ENCODE measurements at regions not wholly inside any gene's neighbourhood (a gene's known extent, or its start where the extent isn't known, plus 50 kb on each side); places are given as distances from the start of the nearest gene placed in this dataset.

DNA sequence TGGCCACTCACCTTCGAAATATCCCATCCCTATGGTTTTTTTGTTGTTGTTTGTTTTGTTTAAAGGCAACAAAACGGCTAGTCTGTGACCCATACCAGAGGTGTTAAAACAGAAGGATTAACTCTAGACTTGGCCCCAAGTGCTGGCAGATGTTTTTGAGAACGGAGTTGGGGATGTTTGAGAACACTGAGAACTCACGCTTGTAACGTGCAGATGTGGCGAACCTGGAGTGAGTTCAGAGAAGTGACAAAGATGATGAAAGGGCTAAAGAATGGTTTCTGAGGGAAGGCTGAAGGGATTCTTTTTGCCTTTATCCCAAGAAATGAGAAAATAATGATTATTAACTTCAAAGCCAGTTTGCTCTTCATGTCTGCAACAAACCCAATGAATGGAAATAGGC, 286.5 kb downstream of the ZNF608 start:
- CTCF ChIA-PET (ENCODE audit: unreplicated experiment) = no interaction called here
- no TSS peak for BruUV-seq (replicated peaks)
- intact Hi-C loops (cut with micrococcal nuclease; ENCODE audit: unreplicated experiment) = loop anchor here (10.0 kb wide), 1 partner anchor 425 kb away; no protein-coding TSS in a partner anchor

DNA sequence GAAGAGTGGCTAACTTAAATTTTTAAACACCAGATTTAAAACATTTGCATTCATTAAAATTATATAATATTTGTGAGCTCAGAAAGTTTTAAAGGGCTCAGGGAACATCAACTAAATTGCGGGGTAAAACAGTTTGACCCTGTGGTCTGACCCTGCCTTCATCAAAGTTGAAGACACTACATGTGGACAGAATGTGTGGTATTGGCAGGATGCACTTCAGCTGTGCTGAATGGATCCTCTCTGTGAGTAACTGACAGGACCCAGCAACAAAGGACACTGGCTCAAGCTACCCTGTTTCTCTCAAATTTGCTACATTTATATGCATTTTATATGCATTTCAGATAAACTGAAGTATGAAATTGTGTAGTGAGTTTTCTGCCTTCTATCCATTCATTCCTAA, 288.5 kb downstream of the ZNF608 start:
- DNase-seq (ENCODE audit: low spot score) = no peak
- peaks cover 27% of the 10 kb centered on the region; the same call in 1 of the 2 replicates for H3K9me3 ChIP-seq (ENCODE audit: low read length)
- no peak for TF ChIP-seq CTCF (conservative IDR thresholded peaks at IDR 0.05; ENCODE audit: low read length)
- no peaks in the 10 kb centered on the region for H3K79me2 ChIP-seq (ENCODE audit: insufficient read depth, low read depth, low read length)
- no peak overlapping the region for H3K27ac ChIP-seq (ENCODE audit: low read depth, low read length, poor library complexity, severe bottlenecking)
- H3K4me3 ChIP-seq (ENCODE audit: low read depth, low read length, poor library complexity, severe bottlenecking) = no peak overlapping the region
- no peaks in the 10 kb centered on the region for H3K9me2 ChIP-seq (ENCODE audit: insufficient read depth, low read length)
- BruUV-seq (replicated peaks) = no TSS peak
- ChIA-PET CTCF (ENCODE audit: unreplicated experiment) (no interaction called here), POLR2A (interaction anchor here (0.6 to 3.3 kb wide), 6 partner anchors 9 to 18 kb away, joined by 3 to 13 read pairs (median 7); no protein-coding TSS in a partner anchor)
- no peak overlapping the region for H3K4me2 ChIP-seq (ENCODE audit: low read length)
- H3K4me1 ChIP-seq (ENCODE audit: insufficient read depth, low read length, poor library complexity, severe bottlenecking) = peaks cover 49% of the 10 kb centered on the region
- intact Hi-C loops (cut with micrococcal nuclease; ENCODE audit: unreplicated experiment) = loop anchor here (10.0 kb wide), 1 partner anchor 423 kb away; no protein-coding TSS in a partner anchor
- H4K20me1 ChIP-seq (ENCODE audit: insufficient read depth, low read length) = no peaks in the 10 kb centered on the region
- peaks cover 8% of the 10 kb centered on the region; the same call in 1 of the 2 replicates for H3K36me3 ChIP-seq (ENCODE audit: insufficient read depth, low read length)
- peak overlapping the region; percentile 16; the same call in 1 of the 2 replicates for H2AFZ ChIP-seq (ENCODE audit: low read length)

More for the DNA sequence above, 286.5 kb downstream of the ZNF608 start:
- no peaks in the 10 kb centered on the region for H4K20me1 ChIP-seq (ENCODE audit: insufficient read depth, low read length)
- peaks cover 35% of the 10 kb centered on the region; the same call in 1 of the 2 replicates for H3K9me3 ChIP-seq (ENCODE audit: low read length)
- POLR2A ChIA-PET = interaction anchor here (0.6 to 3.3 kb wide), 2 partner anchors 11 to 403 kb away, joined by 3 to 13 read pairs; no protein-coding TSS in a partner anchor
- peaks cover 28% of the 10 kb centered on the region for H3K4me1 ChIP-seq (ENCODE audit: insufficient read depth, low read length, poor library complexity, severe bottlenecking)
- no peak overlapping the region for H2AFZ ChIP-seq (ENCODE audit: low read length)
- no peak overlapping the region for H3K4me2 ChIP-seq (ENCODE audit: low read length)
- DNase-seq (ENCODE audit: low spot score) = no peak
- no peaks in the 10 kb centered on the region for H3K79me2 ChIP-seq (ENCODE audit: insufficient read depth, low read depth, low read length)
- no peaks in the 10 kb centered on the region for H3K9me2 ChIP-seq (ENCODE audit: insufficient read depth, low read length)
- TF ChIP-seq EZH2phosphoT487 (IDR thresholded peaks at IDR 0.05; ENCODE audit: borderline replicate concordance, low read depth, low read length) (no peak), CTCF (conservative IDR thresholded peaks at IDR 0.05; ENCODE audit: low read length) (no peak)
- H3K36me3 ChIP-seq (ENCODE audit: insufficient read depth, low read length) = peaks cover 8% of the 10 kb centered on the region; the same call in 1 of the 2 replicates
- no peak overlapping the region for H3K4me3 ChIP-seq (ENCODE audit: low read depth, low read length, poor library complexity, severe bottlenecking)
- H3K27ac ChIP-seq (ENCODE audit: low read depth, low read length, poor library complexity, severe bottlenecking) = no peak overlapping the region

GRCh38 chr5:124457101-124457500, 289.3 kb downstream of the ZNF608 start:
- peaks cover 57% of the 10 kb centered on the region for H3K4me1 ChIP-seq (ENCODE audit: insufficient read depth, low read length, poor library complexity, severe bottlenecking)
- H3K79me2 ChIP-seq (ENCODE audit: insufficient read depth, low read depth, low read length) = no peaks in the 10 kb centered on the region
- H3K4me2 ChIP-seq (ENCODE audit: low read length) = no peak overlapping the region
- no peaks in the 10 kb centered on the region for H4K20me1 ChIP-seq (ENCODE audit: insufficient read depth, low read length)
- intact Hi-C loops (cut with micrococcal nuclease; ENCODE audit: unreplicated experiment) = loop anchor here (10.0 kb wide), 1 partner anchor 422 kb away; no protein-coding TSS in a partner anchor
- H3K9me2 ChIP-seq (ENCODE audit: insufficient read depth, low read length) = no peaks in the 10 kb centered on the region
- BruUV-seq (replicated peaks) = no TSS peak
- H3K4me3 ChIP-seq (ENCODE audit: low read depth, low read length, poor library complexity, severe bottlenecking) = no peak overlapping the region
- H3K36me3 ChIP-seq (ENCODE audit: insufficient read depth, low read length) = peaks cover 8% of the 10 kb centered on the region; the same call in 1 of the 2 replicates
- TF ChIP-seq EZH2phosphoT487 (IDR thresholded peaks at IDR 0.05; ENCODE audit: borderline replicate concordance, low read depth, low read length) = no peak
- TF ChIP-seq CTCF (conservative IDR thresholded peaks at IDR 0.05; ENCODE audit: low read length) = no peak
- peak overlapping the region; percentile 16; the same call in 1 of the 2 replicates for H2AFZ ChIP-seq (ENCODE audit: low read length)
- peaks cover 27% of the 10 kb centered on the region; the same call in 1 of the 2 replicates for H3K9me3 ChIP-seq (ENCODE audit: low read length)
- H3K27ac ChIP-seq (ENCODE audit: low read depth, low read length, poor library complexity, severe bottlenecking) = no peak overlapping the region
- DNase-seq (ENCODE audit: low spot score) = no peak
- ChIA-PET POLR2A (interaction anchor here (0.6 to 3.3 kb wide), 6 partner anchors 8 to 299 kb away, joined by 3 to 13 read pairs (median 6); no protein-coding TSS in a partner anchor), CTCF (ENCODE audit: unreplicated experiment) (no interaction called here)
